ENCODE measurements at regions not wholly inside any gene's neighbourhood (a gene's known extent, or its start where the extent isn't known, plus 50 kb on each side); places are given as distances from the start of the nearest gene placed in this dataset.

DNA sequence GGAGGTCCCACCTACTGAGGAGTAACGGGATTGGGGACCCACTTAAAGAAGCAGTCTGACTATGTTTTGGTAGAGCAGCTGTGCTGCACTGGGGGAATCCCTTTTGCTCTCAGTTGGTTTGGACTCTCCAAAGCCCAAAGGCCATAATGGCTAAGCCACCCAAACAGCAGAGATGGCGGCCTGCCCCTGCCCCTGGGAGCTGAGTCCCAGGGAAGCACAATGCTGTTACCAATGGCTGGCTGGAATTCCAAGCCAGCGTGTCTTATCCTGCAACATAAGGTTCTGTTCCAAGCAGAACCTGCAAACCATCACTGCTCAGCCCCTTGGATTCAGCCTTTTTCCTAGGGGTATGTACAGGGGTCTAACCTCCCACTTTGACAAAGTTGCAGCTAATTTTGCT, 53.7 kb upstream of the GNAT3 start:
- TF ChIP-seq CTCF (conservative IDR thresholded peaks at IDR 0.05) (no peak), EZH2 (IDR thresholded peaks at IDR 0.05; ENCODE audit: low read depth) (no peak)
